ENCODE measurements at regions not wholly inside any gene's neighbourhood (a gene's known extent, or its start where the extent isn't known, plus 50 kb on each side); places are given as distances from the start of the nearest gene placed in this dataset.
A peak's percentile ranks its signal among the peaks of the same experiment; 100 is the strongest.

DNA sequence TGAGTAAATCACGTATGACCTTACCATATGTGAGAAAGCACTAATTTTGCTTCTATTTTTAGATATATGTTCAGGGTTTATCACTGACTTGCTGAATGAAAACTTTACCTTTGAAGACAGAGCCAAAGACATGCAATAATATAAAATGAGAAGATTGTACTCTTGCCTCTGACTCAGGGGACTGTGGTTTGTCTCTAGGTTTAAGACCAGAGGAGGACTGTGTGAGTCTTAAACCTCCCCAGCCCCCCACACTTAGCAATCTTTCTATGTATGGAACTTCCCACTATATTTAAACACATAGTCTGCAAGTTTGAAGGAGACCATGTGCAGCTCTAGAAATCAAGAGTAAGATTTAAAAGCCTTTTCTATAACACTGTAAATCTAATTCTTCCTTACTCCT is 368.7 kb upstream of the FAM241A start:
- Histone ChIP-seq H3K79me2 (no peaks in the 10 kb centered on the region), H3K27me3 (no peaks in the 10 kb centered on the region), H3K27ac (no peak overlapping the region), H3K9me3 (ENCODE audit: low read depth) (no peaks in the 10 kb centered on the region), H3K4me2 (no peak overlapping the region), H3K9me2 (replicated peaks; ENCODE audit: insufficient read depth) (no peaks in the 10 kb centered on the region), H3K36me3 (replicated peaks; ENCODE audit: insufficient read depth, low read depth) (no peaks in the 10 kb centered on the region), H2AFZ (no peak overlapping the region), H3K4me1 (ENCODE audit: insufficient read depth) (peaks cover 9% of the 10 kb centered on the region), H4K20me1 (ENCODE audit: insufficient read depth, poor library complexity, severe bottlenecking) (no peaks in the 10 kb centered on the region), H3K4me3 (no peak overlapping the region)
- no peak for TF ChIP-seq EZH2phosphoT487 (IDR thresholded peaks at IDR 0.05; ENCODE audit: low read depth, severe bottlenecking, unreplicated experiment)
- WGBS (ENCODE audit: low lambda C conversion rate, missing lambda C conversion rate): 56% methylated on average over 1 of the region's 1 CpG
- no peak for DNase-seq (ENCODE audit: low spot score)

DNA sequence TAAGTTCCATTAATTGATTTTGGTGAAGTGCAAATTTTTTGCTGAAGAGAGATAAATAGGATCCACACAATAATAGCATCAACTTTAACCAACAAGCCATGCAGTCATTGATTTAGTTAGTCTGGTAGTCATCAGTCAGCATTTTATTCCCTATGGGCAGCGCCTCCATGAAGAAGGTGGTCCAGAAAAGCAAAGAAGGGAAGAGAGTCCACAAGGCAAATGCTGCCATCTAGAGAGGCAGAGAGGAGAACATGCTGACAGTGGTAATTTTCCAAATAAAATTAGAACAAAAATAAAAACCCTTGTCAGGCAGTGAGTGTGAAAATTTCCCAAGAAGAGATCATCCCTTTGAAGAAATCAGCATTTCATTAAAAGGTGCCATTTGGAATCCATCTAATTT is 366.7 kb upstream of the FAM241A start:
- no peaks in the 10 kb centered on the region for H3K36me3 ChIP-seq (replicated peaks; ENCODE audit: insufficient read depth, low read depth)
- no peaks in the 10 kb centered on the region for H3K9me2 ChIP-seq (replicated peaks; ENCODE audit: insufficient read depth)
- H2AFZ ChIP-seq: no peak overlapping the region
- H3K27ac ChIP-seq: no peak overlapping the region
- no peaks in the 10 kb centered on the region for H4K20me1 ChIP-seq (ENCODE audit: insufficient read depth, poor library complexity, severe bottlenecking)
- no peak for DNase-seq (ENCODE audit: low spot score)
- no peak overlapping the region for H3K4me2 ChIP-seq
- H3K4me1 ChIP-seq (ENCODE audit: insufficient read depth): peaks cover 8% of the 10 kb centered on the region
- 55% methylated on average over 1 of the region's 1 CpG for WGBS (ENCODE audit: low lambda C conversion rate, missing lambda C conversion rate)
- H3K9me3 ChIP-seq (ENCODE audit: low read depth): no peaks in the 10 kb centered on the region
- no peak overlapping the region for H3K4me3 ChIP-seq
- H3K79me2 ChIP-seq: no peaks in the 10 kb centered on the region
- no peaks in the 10 kb centered on the region for H3K27me3 ChIP-seq
- TF ChIP-seq EZH2 (IDR thresholded peaks at IDR 0.05; ENCODE audit: borderline replicate concordance): no peak
- TF ChIP-seq, protein P1, sequence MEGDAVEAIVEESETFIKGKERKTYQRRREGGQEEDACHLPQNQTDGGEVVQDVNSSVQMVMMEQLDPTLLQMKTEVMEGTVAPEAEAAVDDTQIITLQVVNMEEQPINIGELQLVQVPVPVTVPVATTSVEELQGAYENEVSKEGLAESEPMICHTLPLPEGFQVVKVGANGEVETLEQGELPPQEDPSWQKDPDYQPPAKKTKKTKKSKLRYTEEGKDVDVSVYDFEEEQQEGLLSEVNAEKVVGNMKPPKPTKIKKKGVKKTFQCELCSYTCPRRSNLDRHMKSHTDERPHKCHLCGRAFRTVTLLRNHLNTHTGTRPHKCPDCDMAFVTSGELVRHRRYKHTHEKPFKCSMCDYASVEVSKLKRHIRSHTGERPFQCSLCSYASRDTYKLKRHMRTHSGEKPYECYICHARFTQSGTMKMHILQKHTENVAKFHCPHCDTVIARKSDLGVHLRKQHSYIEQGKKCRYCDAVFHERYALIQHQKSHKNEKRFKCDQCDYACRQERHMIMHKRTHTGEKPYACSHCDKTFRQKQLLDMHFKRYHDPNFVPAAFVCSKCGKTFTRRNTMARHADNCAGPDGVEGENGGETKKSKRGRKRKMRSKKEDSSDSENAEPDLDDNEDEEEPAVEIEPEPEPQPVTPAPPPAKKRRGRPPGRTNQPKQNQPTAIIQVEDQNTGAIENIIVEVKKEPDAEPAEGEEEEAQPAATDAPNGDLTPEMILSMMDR (IDR thresholded peaks at IDR 0.05; ENCODE audit: poor library complexity): peak; percentile 48

DNA sequence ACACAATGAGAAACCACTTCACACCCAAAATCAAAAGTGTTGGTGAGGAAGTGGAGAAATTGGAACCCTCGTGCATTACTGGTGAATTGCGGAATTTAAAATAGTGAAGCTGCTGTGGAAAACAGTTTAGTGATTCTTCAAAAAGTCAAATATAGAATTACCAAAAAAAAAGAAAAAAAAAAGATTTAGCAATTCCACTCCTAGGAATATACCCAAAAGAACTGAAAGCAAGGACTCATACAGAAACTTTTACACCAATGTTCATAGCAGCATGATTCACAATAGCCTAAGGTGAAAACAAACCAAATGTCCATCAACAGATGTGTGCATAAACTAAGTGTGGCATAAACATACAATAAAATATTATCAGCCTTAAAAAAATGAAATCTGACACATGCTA is 364.3 kb upstream of the FAM241A start:
- Histone ChIP-seq H3K9me2 (replicated peaks; ENCODE audit: insufficient read depth) (no peaks in the 10 kb centered on the region), H2AFZ (no peak overlapping the region), H3K4me1 (ENCODE audit: insufficient read depth) (peaks cover 5% of the 10 kb centered on the region), H3K9me3 (ENCODE audit: low read depth) (no peaks in the 10 kb centered on the region), H3K4me2 (no peak overlapping the region), H3K27me3 (no peaks in the 10 kb centered on the region), H4K20me1 (ENCODE audit: insufficient read depth, poor library complexity, severe bottlenecking) (no peaks in the 10 kb centered on the region), H3K27ac (no peak overlapping the region), H3K36me3 (replicated peaks; ENCODE audit: insufficient read depth, low read depth) (no peaks in the 10 kb centered on the region), H3K79me2 (no peaks in the 10 kb centered on the region), H3K4me3 (no peak overlapping the region)
- no peak for DNase-seq (ENCODE audit: low spot score)
- TF ChIP-seq, protein P1 (IDR thresholded peaks at IDR 0.05; ENCODE audit: poor library complexity): no peak
- TF ChIP-seq EZH2 (IDR thresholded peaks at IDR 0.05; ENCODE audit: borderline replicate concordance) (no peak), EZH2phosphoT487 (IDR thresholded peaks at IDR 0.05; ENCODE audit: low read depth, severe bottlenecking, unreplicated experiment) (no peak)
- 98% methylated on average over 2 of the region's 2 CpGs for WGBS (ENCODE audit: low lambda C conversion rate, missing lambda C conversion rate)

DNA sequence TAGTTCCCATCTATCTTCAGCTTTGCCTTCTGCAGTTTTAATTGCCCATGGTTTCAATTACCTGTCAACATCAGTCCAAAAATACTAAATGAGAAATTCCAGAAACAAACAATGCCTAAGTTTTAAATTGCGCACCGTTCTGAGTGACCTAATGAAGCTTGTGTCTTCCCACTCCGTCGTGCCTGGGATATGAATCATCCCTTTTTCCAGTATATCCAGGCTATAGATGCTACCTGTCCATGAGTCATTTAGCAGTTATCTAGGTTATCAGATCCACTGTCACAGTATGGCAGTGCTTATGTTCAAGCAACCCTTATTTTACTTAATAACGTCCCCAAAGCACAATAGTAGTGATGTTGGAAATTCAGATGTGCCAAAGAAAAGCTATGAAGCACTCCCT is 363.6 kb upstream of the FAM241A start:
- H3K9me3 ChIP-seq (ENCODE audit: low read depth): no peaks in the 10 kb centered on the region
- peaks cover 5% of the 10 kb centered on the region for H3K4me1 ChIP-seq (ENCODE audit: insufficient read depth)
- TF ChIP-seq, protein P1 (IDR thresholded peaks at IDR 0.05; ENCODE audit: poor library complexity): no peak
- no peak for TF ChIP-seq EZH2phosphoT487 (IDR thresholded peaks at IDR 0.05; ENCODE audit: low read depth, severe bottlenecking, unreplicated experiment)
- H3K36me3 ChIP-seq (replicated peaks; ENCODE audit: insufficient read depth, low read depth): no peaks in the 10 kb centered on the region
- H3K27me3 ChIP-seq: no peaks in the 10 kb centered on the region
- H3K4me2 ChIP-seq: no peak overlapping the region
- no peaks in the 10 kb centered on the region for H4K20me1 ChIP-seq (ENCODE audit: insufficient read depth, poor library complexity, severe bottlenecking)
- no peak overlapping the region for H3K27ac ChIP-seq
- H3K4me3 ChIP-seq: no peak overlapping the region
- no peaks in the 10 kb centered on the region for H3K79me2 ChIP-seq
- H3K9me2 ChIP-seq (replicated peaks; ENCODE audit: insufficient read depth): no peaks in the 10 kb centered on the region
- H2AFZ ChIP-seq: no peak overlapping the region
- WGBS (ENCODE audit: low lambda C conversion rate, missing lambda C conversion rate): 45% methylated on average over 5 of the region's 5 CpGs
- peak; percentile 23 for DNase-seq (ENCODE audit: low spot score)
